ENCODE measurements at regions not wholly inside any gene's neighbourhood (a gene's known extent, or its start where the extent isn't known, plus 50 kb on each side); places are given as distances from the start of the nearest gene placed in this dataset.

DNA sequence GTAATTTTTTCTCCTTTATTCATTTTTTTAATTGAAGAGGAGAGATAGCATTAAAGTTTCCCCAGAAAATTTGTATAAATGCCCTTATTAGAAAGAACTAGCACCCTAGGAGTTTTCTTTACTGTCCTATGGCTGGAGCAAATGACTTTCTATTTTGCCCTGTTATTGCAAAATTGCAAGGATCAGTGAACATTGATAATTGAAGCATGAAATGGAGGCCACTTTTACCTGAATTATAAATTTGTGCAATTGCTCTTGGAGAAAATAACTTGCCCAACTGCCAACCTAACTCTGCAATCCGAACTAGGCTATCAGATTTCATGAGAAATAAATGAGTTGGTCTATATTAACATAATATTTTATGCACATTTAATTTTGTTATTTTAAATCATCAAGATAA is 111.9 kb downstream of the MTRR start:
- TF ChIP-seq, protein P1, sequence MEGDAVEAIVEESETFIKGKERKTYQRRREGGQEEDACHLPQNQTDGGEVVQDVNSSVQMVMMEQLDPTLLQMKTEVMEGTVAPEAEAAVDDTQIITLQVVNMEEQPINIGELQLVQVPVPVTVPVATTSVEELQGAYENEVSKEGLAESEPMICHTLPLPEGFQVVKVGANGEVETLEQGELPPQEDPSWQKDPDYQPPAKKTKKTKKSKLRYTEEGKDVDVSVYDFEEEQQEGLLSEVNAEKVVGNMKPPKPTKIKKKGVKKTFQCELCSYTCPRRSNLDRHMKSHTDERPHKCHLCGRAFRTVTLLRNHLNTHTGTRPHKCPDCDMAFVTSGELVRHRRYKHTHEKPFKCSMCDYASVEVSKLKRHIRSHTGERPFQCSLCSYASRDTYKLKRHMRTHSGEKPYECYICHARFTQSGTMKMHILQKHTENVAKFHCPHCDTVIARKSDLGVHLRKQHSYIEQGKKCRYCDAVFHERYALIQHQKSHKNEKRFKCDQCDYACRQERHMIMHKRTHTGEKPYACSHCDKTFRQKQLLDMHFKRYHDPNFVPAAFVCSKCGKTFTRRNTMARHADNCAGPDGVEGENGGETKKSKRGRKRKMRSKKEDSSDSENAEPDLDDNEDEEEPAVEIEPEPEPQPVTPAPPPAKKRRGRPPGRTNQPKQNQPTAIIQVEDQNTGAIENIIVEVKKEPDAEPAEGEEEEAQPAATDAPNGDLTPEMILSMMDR (IDR thresholded peaks at IDR 0.05), result no peak

DNA sequence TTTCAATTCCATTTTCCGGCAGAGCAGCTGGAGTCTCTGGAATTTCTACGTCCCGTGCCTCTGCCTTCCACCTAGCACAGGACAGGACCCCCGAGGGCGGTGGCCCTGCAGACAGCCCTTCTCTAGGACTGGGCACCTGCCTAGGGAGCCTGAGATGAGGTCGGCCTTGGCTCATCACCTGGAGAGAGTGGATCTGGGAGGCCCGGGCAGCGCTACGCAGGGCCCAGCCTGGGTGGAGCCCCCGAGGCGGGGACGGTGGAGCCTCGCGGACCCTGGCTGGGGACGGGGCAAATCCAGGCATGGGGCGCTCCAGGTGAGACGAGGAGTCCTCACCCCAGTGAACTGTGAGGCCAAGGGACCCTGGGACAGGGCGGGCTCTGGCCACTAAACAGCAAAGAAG is 114.5 kb downstream of the MTRR start:
- TF ChIP-seq, protein P1 (IDR thresholded peaks at IDR 0.05), result no peak

DNA sequence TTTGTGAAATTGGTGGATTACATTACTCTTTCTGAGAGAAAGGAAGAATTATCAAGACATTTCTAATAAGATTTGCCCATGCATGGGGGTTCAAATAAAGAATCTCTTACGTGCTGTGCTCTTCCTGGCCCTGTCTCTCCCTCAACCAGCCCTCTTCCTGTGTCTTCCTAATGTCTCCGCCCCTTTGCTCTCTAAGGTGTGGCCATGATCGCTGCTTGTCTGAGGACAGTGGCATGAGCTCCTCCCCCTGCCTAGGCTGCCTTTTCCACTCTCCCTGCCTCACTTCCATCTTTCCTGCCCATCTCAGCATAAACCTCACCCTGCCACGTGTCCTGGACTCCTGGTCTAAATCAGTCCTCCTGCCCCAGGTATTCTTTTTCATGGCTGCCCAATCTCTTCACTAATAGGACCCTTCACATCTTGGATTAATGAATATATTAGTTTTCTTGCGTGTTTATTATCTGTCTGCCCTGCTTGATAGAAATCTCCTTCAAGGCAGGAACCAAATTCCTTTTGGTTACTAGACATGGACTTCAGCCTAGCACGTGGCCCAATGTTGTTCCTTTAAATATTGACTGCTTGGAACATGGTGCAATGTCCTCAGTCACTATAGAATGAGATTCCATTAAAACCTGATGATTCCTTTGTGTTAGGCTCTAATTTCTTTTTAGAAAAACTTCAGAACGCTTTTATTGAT is 122.3 kb downstream of the MTRR start:
- TF ChIP-seq, protein P1 (IDR thresholded peaks at IDR 0.05), result no peak

DNA sequence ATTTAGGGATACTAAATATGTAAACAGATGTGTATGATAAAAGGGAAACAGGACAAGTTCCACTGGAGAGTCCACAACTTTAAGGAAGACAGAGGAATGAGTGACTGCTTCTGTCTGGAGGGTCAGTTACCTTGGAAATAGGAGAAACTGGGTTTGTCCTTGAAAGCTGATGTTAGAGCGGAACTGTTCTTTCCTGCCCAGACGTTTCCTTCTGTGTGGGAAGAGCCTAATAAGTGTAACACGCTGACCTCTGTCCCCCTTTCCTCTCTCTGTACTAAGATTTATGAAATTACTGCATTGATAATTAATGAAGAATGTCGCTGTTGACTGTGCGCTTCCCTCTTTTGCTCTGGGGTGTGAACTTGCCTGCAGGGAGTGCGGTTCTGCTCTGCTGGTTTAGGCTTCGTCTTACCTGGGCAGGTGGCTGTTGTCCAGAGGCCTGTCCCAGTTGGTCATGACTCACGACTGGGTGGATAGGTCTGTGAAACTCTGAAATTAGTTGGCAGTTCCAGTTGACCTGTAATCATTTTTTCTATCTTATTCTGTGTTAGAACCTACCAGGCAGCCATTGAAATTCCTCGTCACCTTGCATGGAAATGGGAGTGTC is 126.8 kb downstream of the MTRR start:
- TF ChIP-seq, protein P1 (IDR thresholded peaks at IDR 0.05), result no peak

DNA sequence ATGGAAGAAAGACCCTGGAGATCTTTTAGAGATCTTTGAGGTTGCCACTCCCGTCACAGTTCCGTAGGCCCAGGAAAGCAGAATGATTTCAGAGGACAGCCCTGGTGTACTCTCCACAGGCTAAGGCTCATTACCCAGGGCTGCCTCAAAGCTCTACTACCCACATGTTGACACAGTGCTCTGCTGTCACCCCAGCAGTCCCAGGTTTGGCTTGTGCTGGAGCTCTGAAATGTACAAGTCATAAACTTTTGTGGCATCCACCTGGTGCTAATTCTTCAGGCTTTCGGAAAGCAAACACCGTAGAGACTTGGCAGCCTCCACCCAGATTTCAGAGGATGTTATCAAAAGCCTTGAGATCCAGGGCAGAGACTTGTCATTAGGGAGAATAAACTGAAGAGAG is 136.5 kb downstream of the MTRR start:
- TF ChIP-seq, protein P1 (IDR thresholded peaks at IDR 0.05), result no peak

DNA sequence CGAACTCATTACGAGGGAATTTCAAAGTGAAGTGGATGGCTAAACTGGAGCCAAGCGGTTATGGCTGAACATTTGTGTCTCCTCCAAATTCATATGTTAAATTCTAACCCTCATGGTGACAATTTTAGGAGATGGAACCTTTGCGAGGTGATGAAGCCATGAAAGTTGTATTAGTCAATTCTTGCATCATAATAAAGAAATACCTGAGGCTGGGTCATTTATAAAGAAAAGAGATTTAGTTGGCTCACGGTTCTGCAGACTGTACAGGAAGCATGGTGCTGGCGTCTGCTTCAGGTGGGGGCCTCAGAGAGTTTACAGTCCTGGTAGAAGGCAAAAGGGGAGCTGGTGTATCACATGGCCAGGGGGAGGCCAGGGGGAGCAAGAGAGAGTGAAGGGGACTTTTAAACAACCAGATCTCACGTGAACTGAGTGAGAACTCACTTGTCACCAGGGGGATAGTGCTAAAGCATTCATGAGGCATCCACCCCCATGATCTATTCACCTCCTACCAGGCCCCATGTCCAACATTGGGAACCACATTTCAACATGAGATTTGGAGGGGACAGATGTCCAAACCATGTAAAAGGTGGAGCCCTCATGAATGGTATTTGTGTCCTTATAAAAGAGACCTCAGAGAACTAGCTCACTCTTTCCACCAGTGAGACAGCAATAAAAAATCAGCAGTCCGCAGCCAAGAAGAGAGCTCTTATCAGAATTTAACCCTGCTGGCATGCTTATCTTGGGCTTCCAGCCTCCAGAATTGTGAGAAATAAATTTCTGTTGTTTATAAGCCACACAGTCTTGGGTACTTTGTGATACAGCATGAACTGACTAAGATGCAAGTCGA is 143.4 kb downstream of the MTRR start:
- TF ChIP-seq, protein P1 (IDR thresholded peaks at IDR 0.05), result no peak

DNA sequence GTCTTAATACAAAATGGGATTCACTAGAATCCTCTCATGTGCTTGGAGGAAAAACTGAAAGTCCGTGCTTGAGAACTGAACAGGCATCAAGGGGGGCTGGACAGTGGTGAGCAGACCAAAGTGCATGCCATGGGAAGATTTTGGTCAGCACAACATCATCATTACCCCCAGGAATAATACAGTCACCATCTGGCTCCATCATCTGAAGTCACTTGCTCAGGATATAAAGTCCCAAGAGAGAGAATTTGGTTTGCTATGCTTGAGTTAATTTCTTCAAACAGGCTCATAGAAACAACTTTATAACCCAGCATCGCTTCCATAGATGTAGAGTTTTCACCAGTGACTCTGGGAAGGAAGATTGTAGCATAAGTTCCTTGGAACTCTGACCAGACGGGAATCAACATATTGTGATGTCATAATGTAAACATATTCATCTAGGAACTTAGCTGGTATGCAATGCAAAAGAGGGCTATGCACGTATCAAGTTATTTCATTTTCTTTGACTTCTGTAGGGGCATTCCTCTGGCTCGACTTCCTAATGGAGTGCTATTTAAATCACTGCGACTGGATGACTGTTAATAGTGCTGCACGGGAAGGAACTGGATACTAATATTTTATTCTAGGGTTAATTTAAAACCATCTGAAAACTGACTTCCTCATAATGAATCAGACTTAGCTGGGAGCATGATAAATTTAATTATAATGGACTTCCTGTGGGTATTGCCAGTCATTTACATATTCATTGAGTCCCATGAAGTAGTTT is 145.2 kb downstream of the MTRR start:
- TF ChIP-seq, protein P1 (IDR thresholded peaks at IDR 0.05), result no peak

Data from LNCAP (cell line).